ENCODE measurements at regions not wholly inside any gene's neighbourhood (a gene's known extent, or its start where the extent isn't known, plus 50 kb on each side); places are given as distances from the start of the nearest gene placed in this dataset.
"Not testable (repeated sequence)": the region's sequence is repeated elsewhere in the genome, so short reads cannot be mapped to it uniquely, and the experiment has no call there.

DNA sequence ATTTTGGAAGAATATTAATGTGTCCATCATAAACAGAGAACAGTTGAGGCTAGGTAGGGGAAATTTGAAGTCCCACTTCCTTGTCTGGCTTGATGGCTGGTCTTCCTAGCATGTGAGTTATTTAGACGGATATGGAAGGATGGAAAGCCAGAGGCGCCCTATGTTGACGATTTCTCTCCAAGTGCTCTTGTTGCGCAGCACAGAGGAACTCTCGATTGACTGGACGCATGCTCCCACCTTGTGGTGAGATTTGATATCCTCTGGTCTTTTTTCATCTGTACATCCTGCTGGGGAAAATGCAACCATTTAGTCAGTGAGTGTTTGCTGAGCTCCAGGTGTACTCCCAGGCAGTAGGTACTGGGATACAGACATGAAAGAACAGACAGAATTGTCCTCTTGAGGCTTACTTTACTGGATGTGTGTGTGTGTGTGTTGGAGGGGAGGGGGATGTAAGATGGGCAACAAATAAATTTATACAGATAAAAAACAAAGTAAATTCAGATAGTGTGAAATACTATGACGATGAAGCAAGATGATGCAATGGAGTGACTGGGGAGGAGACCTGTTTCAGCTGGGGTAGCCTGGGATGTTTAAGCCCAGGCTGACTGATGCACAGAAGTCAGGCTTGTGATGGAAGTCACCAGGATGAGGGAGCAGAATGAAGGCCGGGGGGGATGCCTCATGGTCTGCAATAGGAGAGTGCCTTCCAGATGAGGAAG is 137.2 kb downstream of the TRIM43 start:
- peak; percentile 9 to 15 for DNase-seq

DNA sequence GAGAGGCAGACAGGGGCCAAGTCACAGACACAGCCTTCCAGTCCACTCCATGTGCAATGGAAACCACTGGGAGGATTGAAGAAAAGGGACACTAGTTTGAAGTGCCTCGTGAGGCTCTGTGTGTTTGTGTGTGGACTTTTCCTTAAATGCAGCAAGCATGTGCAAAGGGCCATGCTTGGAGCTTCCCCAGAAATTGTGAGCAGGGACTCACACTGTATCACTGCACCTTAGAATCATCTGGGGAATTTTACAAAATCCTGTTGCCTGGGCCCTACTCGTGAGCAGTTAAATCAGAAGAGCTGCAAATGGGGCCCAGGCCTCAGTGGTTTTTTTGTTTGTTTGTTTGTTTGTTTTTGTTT is 137.8 kb downstream of the TRIM43 start:
- no peak for DNase-seq

DNA sequence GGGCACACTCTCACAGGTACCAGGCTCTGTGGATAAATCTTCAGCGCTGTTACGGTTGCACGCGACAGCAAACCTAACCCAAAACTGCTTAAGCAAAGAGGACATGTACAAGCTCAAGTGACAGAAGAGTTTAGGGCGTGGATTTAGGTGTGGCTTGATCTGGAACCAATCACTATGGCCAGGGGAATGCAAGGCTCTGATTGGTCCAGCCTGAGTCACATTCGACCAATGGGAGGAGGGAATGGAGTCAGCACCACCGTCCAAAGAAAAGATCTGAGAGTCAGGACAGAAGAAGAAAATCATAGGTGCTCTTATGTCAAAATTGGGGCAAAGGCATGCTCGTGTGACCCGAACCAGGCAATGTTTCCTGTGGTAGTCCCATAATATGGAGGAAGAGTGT is 139.0 kb downstream of the TRIM43 start:
- DNase-seq: no peak

DNA sequence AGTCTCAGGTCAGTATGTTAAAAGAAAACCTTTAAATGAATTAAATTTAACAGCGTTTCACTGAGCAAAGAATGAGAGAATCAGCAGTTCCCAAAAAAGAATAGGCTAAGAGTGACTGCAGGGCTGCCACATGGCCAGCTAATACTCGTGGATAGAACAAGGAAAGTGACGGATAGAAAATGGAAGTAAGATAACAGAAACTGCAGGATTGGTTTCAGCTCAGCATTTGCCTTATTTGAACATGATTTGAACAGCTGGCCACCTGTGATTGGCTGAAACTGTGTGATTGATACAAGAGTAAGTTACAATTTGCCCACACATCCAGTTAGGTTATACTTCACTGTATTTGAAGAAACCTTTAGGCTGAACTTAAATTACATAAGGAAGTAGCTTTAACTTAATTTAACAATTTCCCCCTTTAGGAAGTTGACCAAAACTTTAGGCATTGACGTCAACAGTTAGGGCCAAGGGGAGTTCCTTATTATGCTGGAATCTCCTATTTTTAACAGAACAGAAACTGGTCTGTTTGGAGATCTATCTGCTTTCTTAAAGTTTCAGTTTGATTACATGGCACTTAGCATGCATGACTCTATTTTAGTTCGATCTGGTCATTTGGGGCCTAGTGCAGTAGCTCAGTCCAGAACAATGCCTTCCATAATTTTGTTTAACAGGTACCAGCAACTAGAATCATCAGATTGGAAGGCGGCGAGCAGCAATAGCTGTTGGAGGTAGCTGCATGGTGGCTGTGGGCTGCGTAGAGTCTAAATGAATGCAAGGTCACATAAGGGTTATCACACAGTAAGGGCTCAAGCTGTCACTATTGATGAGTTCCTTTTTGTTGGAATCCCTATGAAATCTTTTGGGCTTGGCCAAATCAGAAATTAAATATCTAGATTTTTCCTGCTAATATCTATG is 143.4 kb downstream of the TRIM43 start:
- DNase-seq: no peak

DNA sequence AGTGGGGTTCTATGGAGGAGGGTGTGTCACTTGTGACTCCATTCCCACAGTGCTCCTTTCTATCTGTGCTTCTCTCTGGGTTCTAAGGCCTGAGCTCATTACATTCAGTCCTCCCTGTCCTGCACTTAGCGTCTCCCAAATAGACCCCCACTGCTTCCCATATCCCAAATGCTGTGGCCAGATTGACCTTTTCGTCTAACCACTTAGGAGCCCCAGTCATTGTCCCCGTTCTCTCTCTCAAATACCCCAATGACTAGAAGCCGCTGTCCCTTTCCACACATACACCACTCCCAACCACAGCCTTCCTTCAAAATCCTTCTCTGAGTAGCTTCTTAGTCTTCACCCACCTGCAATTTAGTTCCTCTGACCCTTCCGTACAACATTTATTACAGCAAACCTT is 146.5 kb downstream of the TRIM43 start:
- no peak for DNase-seq

DNA sequence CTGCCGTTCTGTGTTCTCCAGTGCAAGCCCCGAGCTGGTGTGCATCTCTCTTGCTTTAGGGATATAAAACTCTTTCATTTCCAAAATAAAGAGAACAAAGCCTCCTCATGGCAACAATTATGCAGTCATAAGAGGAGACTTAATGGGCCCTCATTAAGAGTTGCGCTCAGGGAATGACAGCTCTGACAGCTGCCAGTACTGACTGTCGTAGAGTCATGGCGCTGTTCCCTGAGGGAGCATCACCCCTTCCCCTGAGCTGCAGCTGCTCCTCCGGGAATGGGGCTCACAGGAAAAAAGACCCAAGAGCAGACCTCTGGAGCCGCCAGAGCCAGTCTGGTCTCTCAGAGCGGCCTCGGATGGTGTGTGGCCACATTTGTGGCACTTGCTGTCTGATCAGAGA is 160.3 kb downstream of the TRIM43 start:
- not testable (repeated sequence) for DNase-seq

DNA sequence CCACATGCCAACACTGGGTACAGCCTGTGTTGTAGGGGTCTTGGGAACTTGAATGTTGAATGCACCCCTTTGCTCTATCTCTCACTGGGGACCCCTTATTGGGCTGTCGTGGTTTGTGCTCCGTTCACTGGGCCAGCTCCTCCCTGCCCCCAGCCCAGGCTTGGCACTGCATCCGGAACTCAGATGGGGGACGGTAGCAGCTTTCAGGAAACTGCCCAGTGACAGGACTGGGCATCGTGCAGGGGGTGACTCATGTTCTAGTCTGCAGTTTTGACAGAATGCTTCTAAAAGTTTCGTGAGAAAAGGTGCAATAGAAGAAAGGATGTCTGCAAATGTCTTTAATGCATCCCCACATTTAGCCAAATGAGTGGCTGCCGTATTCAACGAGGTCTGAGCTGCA is 162.0 kb downstream of the TRIM43 start:
- DNase-seq: not testable (repeated sequence)

DNA sequence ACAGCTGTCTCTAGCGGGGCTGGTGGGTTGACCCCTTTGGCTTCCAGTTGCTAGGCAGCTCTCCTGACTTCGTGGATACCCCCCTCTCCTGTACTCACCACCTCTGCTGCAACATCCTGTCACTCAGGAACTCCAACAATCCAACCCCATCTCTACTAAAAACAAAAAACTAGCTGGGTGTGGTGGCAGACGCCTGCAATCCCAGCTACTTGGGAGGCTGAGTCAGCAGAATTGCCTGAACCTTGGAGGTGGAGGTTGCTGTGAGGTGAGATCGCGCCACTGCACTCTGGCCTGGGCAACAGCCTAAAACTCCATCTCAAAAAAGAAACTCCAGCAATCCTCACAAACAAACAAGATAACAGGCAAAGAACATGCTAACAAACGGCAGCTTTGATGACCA is 162.4 kb downstream of the TRIM43 start:
- DNase-seq: not testable (repeated sequence)

DNA sequence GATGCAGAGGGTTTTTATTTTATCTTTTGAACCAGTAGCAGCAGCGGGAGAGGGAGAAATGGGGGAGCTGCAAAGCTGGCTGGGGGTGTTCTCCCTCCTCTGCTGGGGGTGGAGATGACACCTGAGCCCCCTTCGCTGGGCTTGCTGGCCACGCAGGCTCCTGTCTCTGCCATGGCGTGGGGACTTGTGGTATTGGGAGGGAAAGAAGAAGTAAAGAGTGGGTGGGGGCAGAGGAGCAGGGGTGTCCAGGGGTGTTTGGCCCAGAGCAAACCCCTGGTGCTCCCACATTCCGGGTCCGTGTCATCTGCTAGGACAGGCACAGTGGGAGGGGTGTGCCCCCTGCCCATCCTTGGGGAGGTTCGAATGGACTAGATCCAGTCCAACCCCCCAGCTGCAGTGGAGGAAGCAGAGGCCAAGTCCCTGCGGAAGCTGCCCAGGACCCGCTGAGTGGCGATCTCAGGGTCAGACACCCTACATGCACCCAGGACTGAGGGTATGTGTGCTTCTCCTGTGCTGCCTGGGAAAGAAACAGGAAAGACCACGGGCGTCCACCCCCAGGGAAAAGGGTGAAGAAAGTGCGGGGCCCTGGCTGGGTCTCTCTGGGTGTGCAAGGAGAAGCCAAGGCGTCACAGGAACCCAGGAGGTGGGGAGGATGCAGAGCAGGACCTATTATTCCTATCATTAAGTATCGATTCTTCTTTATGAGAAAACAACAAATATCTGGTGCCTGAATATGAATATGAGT is 163.2 kb downstream of the TRIM43 start:
- not testable (repeated sequence) for DNase-seq

DNA sequence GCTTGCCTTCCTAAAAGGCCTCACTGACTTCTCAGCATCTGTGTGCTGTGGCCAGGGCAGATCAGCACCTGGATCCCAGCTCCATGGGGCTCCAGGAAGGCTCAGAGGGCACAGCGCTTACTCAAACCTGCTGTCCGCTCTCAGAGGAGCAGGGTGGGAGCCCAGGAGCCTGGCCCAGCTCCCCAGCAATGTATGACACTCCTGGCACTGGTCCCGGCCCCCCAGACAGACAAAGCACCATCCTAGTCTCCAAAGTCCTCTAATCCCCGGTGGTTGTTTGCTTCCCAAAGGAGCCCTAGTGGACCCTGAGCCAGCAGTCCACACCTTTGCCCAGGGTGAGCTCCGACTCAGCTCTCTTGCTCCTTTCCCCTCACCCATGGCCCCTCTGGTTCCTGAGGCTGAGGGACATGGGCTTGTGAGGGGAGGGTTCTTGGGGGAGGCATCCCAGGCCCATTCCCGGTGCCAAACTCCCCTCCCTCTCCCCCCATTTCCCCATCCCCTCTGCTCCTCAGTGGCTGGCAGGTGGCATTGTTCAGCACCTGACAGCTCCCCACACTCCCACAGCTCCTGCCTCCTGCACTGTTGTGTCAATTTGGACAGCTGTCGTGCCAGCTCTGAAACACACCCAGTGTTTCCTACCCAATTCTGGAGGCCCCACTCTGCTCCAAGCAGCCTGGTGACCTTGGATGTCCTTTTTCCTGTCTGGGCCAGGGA is 164.3 kb downstream of the TRIM43 start:
- DNase-seq: not testable (repeated sequence)

DNA sequence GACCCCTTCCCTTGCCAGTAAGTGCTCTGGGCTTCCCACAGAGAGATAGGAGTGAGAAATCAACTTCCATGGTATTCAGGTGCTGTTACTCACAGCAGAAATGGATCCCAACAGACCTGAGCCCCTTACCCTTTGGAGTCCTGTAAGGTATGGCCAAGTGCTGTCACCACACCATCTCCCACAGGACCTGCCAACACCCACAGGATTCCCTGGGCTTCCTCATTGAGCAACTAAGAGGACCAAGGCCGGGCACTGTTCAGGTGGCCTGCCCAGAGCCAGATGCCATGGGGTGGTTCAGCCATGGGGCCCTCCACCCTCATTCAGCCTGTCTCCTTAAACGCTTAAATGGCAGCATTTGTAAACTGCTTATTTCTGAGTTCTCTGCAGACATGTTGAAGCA is 166.2 kb downstream of the TRIM43 start:
- DNase-seq: no peak

DNA sequence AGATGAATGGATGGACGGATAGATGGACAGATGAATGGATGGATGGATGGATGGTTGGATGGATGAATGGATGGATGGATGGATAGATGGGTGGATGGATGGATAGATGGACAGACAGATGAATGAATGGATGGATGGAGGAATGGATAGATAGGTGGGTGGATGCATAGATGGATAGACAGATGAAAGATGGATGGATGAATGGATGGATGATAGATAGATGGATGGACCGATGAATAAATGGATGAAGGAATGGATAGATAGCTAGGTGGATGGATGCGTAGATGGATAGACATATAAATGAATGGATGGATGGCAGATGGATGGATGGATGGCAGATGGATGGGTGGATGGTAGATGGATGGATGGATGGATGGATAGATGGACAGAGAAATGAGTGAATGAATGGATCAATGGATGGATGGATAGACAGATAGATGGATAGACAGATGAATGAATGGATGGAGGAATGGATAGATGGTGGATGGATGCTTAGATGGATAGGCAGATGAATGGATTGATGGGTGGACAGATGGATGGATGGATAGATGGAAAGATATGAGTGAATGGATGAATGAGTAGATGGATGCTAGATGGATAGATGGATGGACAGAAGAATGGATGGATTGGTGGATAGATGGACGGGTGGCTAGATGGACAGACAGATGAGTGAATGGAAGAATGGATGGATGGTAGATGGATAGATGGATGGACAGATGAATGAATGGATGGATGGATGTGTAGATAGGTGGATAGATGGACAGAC is 167.9 kb downstream of the TRIM43 start:
- DNase-seq: no peak

DNA sequence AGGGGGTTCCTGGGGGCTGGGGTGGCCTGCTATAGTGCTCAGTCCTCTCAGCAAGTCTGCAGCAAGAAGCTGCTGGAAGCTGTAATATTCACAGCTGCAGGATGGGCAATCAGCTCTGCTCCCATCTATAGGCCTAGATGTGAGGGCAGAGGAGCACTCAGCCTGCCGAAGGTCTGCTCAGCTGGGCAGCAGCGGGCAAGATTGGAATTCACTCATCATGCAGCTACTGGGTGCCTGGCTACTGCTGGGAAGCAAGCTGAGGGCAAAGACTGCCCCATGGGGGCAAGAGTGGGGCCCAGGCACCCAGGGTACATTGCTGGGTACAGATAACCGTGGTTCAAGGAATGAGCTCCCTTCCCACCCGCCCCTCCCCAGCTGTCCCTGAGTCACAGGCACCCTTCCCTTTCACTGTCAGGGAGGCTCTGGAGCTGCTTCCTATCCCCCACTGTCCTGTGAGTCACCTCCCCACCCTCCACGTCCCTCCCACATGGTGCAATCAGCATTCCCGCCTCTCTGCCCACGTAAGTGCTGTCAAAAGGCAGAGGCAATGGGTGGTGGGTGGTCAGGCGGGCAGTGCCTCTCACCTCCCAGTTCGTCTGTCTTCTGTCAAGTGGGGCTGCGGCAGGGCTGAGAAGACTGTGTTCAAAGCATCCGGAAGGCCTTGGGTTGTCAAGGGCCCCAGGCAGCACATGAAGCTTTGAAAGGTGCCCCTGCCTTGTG is 169.2 kb downstream of the TRIM43 start:
- DNase-seq: no peak

DNA sequence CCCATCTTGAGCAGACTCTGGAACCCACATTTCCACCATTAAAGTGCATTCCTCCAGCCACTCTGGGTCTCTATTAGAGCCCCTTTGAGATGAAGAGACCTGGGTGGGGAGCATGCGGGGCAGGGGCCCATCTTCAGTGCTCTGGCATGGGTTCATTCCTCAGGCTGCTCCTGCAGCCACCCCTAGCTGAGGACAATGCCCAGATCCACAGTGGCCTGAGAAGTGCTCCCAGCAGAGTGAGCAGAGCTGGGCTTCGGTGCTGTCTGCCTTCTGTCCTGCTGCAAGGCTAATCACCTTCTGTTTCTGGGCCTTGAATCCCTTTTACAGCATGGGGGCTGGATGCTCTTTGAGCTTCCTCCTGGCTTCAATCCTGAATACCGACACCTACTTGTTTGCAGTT is 169.8 kb downstream of the TRIM43 start:
- no peak for DNase-seq

DNA sequence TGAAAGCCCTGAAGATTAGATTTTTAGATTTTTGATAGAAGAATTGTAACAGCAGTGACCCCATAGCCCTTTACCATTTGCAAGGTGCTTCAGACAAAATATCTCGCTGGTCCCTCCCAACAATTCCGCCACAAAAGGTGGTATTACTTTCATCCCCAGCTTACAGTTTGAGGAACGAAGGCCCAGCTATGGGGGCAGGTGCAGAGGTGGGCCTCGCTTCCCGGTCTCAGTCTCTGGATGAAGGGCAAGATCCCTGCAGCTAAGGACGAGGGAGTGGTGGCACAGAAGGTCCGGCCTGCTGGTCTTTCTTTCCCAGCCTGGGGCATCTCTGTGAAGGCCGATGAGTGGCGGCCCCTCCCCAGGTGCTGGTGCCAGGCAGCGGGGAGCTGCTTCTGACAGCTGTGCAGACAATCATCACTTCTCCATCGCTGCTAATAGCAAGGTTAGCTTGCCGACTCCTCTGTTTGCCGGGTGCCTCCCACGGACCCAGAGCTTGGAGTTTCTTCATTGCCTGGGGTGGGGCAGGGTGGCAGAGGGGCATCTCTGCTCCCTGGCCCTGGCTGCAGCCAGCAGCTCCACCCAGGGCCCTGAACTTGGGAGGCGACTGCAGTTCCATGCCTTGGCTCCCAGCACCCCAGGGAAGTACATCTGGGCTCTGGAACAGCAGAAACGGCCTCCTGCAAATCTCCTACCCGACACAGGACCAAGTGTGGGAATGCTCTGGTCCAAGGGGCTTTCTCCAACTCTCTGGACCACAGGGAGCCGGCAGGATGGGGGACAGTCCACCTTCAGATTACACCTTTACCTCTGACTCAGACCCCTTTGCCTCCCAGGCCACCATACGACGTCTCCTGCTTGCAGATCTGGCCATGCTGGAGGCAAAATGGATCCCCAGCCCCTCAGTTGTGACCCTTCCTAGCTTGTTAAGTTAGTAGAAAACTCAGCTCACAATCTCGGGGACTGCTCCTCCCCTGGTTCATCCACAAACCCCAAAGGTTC is 170.5 kb downstream of the TRIM43 start:
- not testable (repeated sequence) for DNase-seq

DNA sequence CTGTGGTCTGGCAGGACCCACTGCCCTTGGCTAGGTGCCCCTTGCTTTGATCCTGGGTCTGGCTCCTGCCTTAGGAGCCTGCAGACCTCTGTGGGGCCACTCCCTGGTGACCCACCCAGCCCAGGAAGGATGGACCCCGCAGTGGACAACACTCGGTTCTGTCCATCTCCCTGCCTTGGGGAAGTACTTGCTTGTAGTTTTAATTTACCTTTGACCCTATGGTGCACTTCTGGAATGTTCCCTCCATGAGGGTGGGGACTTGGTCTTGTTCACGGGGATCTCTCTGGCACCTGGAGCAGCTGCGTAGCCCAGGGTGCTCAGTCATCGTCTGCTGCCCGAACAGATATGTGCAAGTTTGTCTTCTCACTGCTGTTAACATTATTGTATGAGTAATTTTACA is 171.3 kb downstream of the TRIM43 start:
- not testable (repeated sequence) for DNase-seq

DNA sequence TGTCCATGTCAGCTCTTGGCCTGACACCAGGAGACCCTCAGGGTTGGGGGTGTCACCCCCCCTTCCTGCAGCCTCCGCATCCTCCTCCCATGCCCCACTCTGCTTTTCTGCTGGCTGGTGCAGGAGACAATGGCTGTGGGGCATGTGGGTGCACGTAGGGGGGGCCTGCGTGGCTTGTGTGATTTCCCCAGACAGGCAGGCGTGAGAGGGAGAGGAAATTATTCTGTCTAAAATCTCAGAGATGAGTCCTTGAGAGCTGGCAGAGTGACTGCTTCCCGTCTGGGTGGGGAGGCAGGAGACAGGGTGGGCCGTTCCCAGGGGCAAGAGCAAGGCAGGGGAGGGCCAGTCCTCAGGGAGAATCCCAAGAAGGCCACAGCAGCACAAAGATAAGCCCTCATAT is 173.2 kb downstream of the TRIM43 start:
- not testable (repeated sequence) for DNase-seq

DNA sequence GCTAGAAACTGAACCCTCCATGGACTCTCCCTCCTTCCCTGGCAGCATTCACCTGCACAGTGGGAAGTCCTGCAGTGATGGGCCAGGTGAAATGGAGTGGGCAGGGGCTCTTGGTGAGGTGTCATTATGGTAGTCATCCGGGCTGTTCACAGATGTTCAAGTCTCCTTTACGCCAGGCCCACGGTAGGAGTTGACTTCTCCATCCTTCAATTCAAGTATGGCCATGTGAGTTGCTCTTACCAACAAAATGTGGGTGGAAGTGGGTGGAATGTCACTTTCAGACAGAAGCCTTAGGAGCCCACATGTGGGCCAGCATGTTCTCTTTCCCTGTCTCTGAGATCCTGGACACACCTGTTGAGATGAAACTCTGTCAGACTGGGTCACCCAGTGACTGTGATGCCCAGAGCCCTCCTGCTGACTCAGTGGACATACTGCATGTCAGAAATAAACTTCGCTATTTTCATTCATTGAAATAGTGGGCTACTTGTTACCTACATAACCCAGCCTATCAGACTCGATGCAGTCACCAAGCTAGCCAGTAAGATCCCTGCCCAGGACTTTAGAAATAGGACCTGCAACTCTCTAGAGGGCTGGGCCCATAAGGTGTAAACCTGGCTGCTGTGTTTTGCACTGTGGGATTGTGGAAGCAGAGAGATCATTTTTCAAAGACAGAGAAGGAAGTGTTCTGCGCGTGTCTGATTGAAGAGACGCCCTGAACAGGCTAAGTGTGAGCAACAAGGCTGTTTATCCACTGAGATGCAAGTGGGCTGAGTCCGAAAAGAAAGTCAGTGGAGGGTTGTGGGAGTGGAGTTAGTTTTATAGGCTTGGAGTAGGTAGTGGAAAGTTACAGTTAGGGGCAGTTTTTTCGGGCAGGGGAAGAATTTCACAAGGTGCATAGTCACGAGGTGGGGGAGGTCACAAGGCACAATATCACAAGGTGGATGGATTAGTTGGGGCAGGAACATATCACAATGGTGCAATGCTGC is 174.4 kb downstream of the TRIM43 start:
- not testable (repeated sequence) for DNase-seq

DNA sequence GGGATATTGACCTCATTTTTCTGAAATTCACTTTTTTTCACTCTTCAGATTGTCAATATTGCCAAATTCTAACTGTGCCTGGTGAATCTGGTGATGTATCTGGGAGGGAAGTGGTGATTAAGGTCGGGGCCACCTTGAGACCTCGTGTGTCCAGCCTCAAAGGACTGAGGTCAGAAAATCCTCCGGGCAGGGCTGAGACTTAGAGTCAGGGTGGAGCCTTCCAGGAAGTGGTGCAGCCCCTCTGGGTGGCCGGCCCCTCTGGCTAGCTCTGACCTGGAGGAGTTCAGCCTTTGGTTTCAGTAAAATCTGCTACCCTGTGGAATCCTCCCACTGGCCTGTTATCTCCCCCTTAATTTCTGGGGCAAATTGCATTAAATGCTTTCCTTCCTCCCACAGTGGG is 175.7 kb downstream of the TRIM43 start:
- not testable (repeated sequence) for DNase-seq
